ENCODE measurements at regions not wholly inside any gene's neighbourhood (a gene's known extent, or its start where the extent isn't known, plus 50 kb on each side); places are given as distances from the start of the nearest gene placed in this dataset.

- no peak overlapping the region for H3K4me2 ChIP-seq (ENCODE audit: low read length)
- no peaks in the 10 kb centered on the region for H3K36me3 ChIP-seq (ENCODE audit: insufficient read depth, low read length)
- H3K9me2 ChIP-seq (ENCODE audit: insufficient read depth, low read length) = no peaks in the 10 kb centered on the region
- H3K79me2 ChIP-seq (replicated peaks; ENCODE audit: insufficient read depth, low read length) = no peaks in the 10 kb centered on the region
- H3K27me3 ChIP-seq (ENCODE audit: insufficient read depth, low read depth, low read length) = no peaks in the 10 kb centered on the region
- H4K20me1 ChIP-seq (ENCODE audit: insufficient read depth) = no peaks in the 10 kb centered on the region
- no peak overlapping the region for H3K27ac ChIP-seq (ENCODE audit: low read length)
- no peak overlapping the region for H2AFZ ChIP-seq (ENCODE audit: low read depth, low read length)
- H3F3A ChIP-seq (ENCODE audit: insufficient read depth, low read length, poor library complexity, severe bottlenecking) = no peaks in the 10 kb centered on the region
- H3K4me3 ChIP-seq (ENCODE audit: low read length) = no peak overlapping the region
- TF ChIP-seq EZH2 (IDR thresholded peaks at IDR 0.05; ENCODE audit: borderline replicate concordance, insufficient read depth, low read length, poor library complexity, severe bottlenecking) (no peak), TAF1 (IDR thresholded peaks at IDR 0.05; ENCODE audit: low read depth) (no peak), EP300 (conservative IDR thresholded peaks at IDR 0.05; ENCODE audit: poor library complexity, severe bottlenecking) (no peak), POLR2AphosphoS5 (IDR thresholded peaks at IDR 0.05) (no peak), SMC3 (conservative IDR thresholded peaks at IDR 0.05; ENCODE audit: poor library complexity) (no peak), RAD21 (conservative IDR thresholded peaks at IDR 0.05) (no peak), MXI1 (conservative IDR thresholded peaks at IDR 0.05; ENCODE audit: poor library complexity, severe bottlenecking) (no peak)
- TF ChIP-seq, protein P1, sequence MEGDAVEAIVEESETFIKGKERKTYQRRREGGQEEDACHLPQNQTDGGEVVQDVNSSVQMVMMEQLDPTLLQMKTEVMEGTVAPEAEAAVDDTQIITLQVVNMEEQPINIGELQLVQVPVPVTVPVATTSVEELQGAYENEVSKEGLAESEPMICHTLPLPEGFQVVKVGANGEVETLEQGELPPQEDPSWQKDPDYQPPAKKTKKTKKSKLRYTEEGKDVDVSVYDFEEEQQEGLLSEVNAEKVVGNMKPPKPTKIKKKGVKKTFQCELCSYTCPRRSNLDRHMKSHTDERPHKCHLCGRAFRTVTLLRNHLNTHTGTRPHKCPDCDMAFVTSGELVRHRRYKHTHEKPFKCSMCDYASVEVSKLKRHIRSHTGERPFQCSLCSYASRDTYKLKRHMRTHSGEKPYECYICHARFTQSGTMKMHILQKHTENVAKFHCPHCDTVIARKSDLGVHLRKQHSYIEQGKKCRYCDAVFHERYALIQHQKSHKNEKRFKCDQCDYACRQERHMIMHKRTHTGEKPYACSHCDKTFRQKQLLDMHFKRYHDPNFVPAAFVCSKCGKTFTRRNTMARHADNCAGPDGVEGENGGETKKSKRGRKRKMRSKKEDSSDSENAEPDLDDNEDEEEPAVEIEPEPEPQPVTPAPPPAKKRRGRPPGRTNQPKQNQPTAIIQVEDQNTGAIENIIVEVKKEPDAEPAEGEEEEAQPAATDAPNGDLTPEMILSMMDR (IDR thresholded peaks at IDR 0.05; ENCODE audit: poor library complexity, severe bottlenecking) = no peak
- TF ChIP-seq, protein P2, sequence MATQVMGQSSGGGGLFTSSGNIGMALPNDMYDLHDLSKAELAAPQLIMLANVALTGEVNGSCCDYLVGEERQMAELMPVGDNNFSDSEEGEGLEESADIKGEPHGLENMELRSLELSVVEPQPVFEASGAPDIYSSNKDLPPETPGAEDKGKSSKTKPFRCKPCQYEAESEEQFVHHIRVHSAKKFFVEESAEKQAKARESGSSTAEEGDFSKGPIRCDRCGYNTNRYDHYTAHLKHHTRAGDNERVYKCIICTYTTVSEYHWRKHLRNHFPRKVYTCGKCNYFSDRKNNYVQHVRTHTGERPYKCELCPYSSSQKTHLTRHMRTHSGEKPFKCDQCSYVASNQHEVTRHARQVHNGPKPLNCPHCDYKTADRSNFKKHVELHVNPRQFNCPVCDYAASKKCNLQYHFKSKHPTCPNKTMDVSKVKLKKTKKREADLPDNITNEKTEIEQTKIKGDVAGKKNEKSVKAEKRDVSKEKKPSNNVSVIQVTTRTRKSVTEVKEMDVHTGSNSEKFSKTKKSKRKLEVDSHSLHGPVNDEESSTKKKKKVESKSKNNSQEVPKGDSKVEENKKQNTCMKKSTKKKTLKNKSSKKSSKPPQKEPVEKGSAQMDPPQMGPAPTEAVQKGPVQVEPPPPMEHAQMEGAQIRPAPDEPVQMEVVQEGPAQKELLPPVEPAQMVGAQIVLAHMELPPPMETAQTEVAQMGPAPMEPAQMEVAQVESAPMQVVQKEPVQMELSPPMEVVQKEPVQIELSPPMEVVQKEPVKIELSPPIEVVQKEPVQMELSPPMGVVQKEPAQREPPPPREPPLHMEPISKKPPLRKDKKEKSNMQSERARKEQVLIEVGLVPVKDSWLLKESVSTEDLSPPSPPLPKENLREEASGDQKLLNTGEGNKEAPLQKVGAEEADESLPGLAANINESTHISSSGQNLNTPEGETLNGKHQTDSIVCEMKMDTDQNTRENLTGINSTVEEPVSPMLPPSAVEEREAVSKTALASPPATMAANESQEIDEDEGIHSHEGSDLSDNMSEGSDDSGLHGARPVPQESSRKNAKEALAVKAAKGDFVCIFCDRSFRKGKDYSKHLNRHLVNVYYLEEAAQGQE (IDR thresholded peaks at IDR 0.05; ENCODE audit: borderline replicate concordance) = no peak
- H3K9ac ChIP-seq (ENCODE audit: low read length) = no peak overlapping the region
- no peaks in the 10 kb centered on the region for H3K9me3 ChIP-seq (ENCODE audit: low read length)
Observed at GRCh38 chr6:119726086-119726485, 376.5 kb upstream of the MAN1A1 start.

GRCh38 chr6:119720160-119720559 lies 370.6 kb upstream of the MAN1A1 start:
- Histone ChIP-seq H3K4me3 (ENCODE audit: low read length) (no peak overlapping the region), H3K4me2 (ENCODE audit: low read length) (no peak overlapping the region), H3F3A (ENCODE audit: insufficient read depth, low read length, poor library complexity, severe bottlenecking) (no peaks in the 10 kb centered on the region), H2AFZ (ENCODE audit: low read depth, low read length) (no peak overlapping the region), H3K9me3 (ENCODE audit: low read length) (no peaks in the 10 kb centered on the region), H3K36me3 (ENCODE audit: insufficient read depth, low read length) (no peaks in the 10 kb centered on the region), H3K27me3 (ENCODE audit: insufficient read depth, low read depth, low read length) (no peaks in the 10 kb centered on the region), H3K27ac (ENCODE audit: low read length) (no peak overlapping the region), H3K79me2 (replicated peaks; ENCODE audit: insufficient read depth, low read length) (no peaks in the 10 kb centered on the region), H4K20me1 (ENCODE audit: insufficient read depth) (no peaks in the 10 kb centered on the region), H3K9me2 (ENCODE audit: insufficient read depth, low read length) (no peaks in the 10 kb centered on the region), H3K9ac (ENCODE audit: low read length) (no peak overlapping the region)
- TF ChIP-seq, protein P1 (IDR thresholded peaks at IDR 0.05; ENCODE audit: poor library complexity, severe bottlenecking) = no peak
- no peak for TF ChIP-seq SMC3 (conservative IDR thresholded peaks at IDR 0.05; ENCODE audit: poor library complexity)
- TF ChIP-seq TAF1 (IDR thresholded peaks at IDR 0.05; ENCODE audit: low read depth) = no peak
- TF ChIP-seq EZH2 (IDR thresholded peaks at IDR 0.05; ENCODE audit: borderline replicate concordance, insufficient read depth, low read length, poor library complexity, severe bottlenecking) = no peak
- TF ChIP-seq EP300 (conservative IDR thresholded peaks at IDR 0.05; ENCODE audit: poor library complexity, severe bottlenecking) = no peak
- TF ChIP-seq, protein P2 (IDR thresholded peaks at IDR 0.05; ENCODE audit: borderline replicate concordance) = no peak
- no peak for TF ChIP-seq RAD21 (conservative IDR thresholded peaks at IDR 0.05)
- TF ChIP-seq POLR2AphosphoS5 (IDR thresholded peaks at IDR 0.05) = no peak
- no peak for TF ChIP-seq MXI1 (conservative IDR thresholded peaks at IDR 0.05; ENCODE audit: poor library complexity, severe bottlenecking)

Data from neural cell (in vitro differentiated cells).